Omental fat pad (tissue), 3 donors: ENCODE measurements at regions not wholly inside any gene's neighbourhood (a gene's known extent, or its start where the extent isn't known, plus 50 kb on each side); places are given as distances from the start of the nearest gene placed in this dataset.
"Not testable (repeated sequence)": the region's sequence is repeated elsewhere in the genome, so short reads cannot be mapped to it uniquely, and the experiment has no call there.

Experiments used
- ATAC-seq: fragments of 150-250 bp; one replicate; pipeline ENCODE4 v1.9.1; 2016; ENCODE audit warnings: mild to moderate bottlenecking, moderate library complexity; ENCODE audit not compliant: low FRiP score
- DNase-seq: peaks from one replicate; pipeline ENCODE4 v3.0.0-alpha.2; 2019; ENCODE audit warnings: low spot score
- CTCF ChIP-seq, 3 donors: fragments of 450-650 bp; IDR thresholded peaks; one replicate each; pipeline ENCODE4 v1.5.1; 2016 to 2017; ENCODE audit warnings: antibody characterized with exemption in 3 of 3, mild to moderate bottlenecking in 3 of 3, moderate library complexity in 2 of 3

- ATAC-seq (no peak), DNase-seq (no peak)
- TF ChIP-seq CTCF (IDR thresholded peaks at IDR 0.05) = no peak
These were observed 69.1 kb downstream of the OLIG1 start for GRCh38 chr21:33139084-33139483.

DNA sequence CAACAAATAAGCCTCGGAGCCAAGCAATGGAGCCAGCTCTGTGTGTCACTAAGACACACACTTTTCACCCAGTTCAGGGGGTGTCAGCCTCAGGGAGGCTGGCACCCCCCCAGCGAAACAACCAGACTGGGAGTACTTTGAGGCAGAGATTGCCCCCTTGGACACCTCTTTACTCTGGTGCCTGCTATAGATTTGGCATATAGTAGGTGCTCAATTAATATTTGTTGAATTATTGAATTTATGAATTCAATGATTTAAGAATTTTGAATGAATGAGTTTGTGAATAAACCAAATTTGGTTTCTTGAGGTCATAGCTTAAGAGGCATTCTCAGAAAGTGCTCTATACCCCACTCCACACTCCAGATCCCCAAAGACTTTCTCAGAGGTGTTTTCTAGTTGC, 70.3 kb downstream of the OLIG1 start:
- ATAC-seq (no peak), DNase-seq (no peak)
- TF ChIP-seq CTCF (IDR thresholded peaks at IDR 0.05) = no peak

GRCh38 chr21:33146467-33146866, 76.5 kb downstream of the OLIG1 start:
- ATAC-seq (no peak), DNase-seq (no peak)
- no peak for TF ChIP-seq CTCF (IDR thresholded peaks at IDR 0.05)

DNA sequence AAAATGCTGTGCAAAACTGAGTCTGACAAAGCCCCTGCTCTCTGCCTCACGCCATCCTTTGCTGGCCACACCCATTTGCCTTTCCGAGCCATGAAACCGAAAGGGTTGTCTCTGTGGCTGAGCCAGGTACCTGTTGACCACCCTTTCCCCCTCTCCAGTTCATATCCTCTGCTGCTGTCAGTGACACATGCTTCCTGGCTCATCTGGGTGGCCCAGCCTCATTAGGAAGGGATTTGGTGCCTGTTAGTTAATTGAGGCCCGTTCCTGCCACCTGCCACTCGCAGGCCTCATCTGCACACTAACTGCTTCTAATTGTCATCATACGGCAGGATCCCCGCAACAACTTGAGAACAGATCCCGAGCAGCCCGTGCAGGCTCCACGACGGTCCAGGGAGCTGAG, 79.2 kb downstream of the OLIG1 start:
- TF ChIP-seq CTCF (IDR thresholded peaks at IDR 0.05) = no peak
- ATAC-seq = no peak
- DNase-seq = no peak

GRCh38 chr21:33150968-33151367, 78.8 kb upstream of the IFNAR2 start:
- ATAC-seq, DNase-seq: not testable (repeated sequence)

- DNase-seq = no peak
- no peak for TF ChIP-seq CTCF (IDR thresholded peaks at IDR 0.05)
- no peak for ATAC-seq
These were observed 77.6 kb upstream of the IFNAR2 start for GRCh38 chr21:33151941-33152731.

GRCh38 chr21:33152732-33153130, 77.0 kb upstream of the IFNAR2 start:
- no peak for DNase-seq
- no peak for ATAC-seq
- TF ChIP-seq CTCF (IDR thresholded peaks at IDR 0.05) = no peak
